ENCODE measurements at regions not wholly inside any gene's neighbourhood (a gene's known extent, or its start where the extent isn't known, plus 50 kb on each side); places are given as distances from the start of the nearest gene placed in this dataset.

DNA sequence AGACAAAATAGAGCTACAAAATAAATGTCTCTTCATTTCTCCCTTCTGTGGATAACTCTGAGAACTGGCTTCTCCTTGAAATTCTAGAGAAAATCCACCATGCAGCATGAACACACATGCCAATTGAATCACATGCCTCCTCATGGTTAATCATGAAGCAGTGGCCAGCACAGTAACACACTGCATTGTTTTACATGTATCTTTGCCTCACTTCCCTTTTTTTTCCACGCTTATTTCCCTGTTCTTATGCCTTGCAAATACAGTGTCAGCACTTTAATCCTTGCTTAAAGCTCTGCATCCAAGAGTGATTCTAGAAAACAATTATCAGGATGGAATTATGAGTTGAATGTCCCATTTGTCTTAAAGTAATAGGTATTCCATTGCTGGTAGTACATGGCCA is 50.3 kb upstream of the ZBTB7C start:
- no peak overlapping the region for H3K27ac ChIP-seq
- no peaks in the 10 kb centered on the region for H3K9me3 ChIP-seq
- H3K36me3 ChIP-seq: no peaks in the 10 kb centered on the region
- intact Hi-C loops (cut with DNase I; ENCODE audit: low total_unique reads): no loop called here
- no peak overlapping the region for H3K4me3 ChIP-seq
- no peak for TF ChIP-seq CTCF (IDR thresholded peaks at IDR 0.05)
- DNase-seq: no peak
- H3K27me3 ChIP-seq: no peaks in the 10 kb centered on the region
- H3K4me1 ChIP-seq: peaks cover 0 to 18% (median 4%) of the 10 kb centered on the region in 4 donors

- intact Hi-C loops (cut with DNase I; ENCODE audit: low total_unique reads): no loop called here
- Histone ChIP-seq H3K9me3 (no peaks in the 10 kb centered on the region), H3K36me3 (no peaks in the 10 kb centered on the region), H3K4me1 (peaks cover 0 to 23% (median 6%) of the 10 kb centered on the region in 4 donors), H3K27ac (no peak overlapping the region), H3K27me3 (no peaks in the 10 kb centered on the region), H3K4me3 (no peak overlapping the region)
- no peak for TF ChIP-seq CTCF (IDR thresholded peaks at IDR 0.05)
- no peak for DNase-seq
Measured at GRCh38 chr18:48459016-48459415, 49.8 kb upstream of the ZBTB7C start.

Measured in tibial artery (tissue), 4 donors.